ENCODE measurements at regions not wholly inside any gene's neighbourhood (a gene's known extent, or its start where the extent isn't known, plus 50 kb on each side); places are given as distances from the start of the nearest gene placed in this dataset.
"Not testable (repeated sequence)": the region's sequence is repeated elsewhere in the genome, so short reads cannot be mapped to it uniquely, and the experiment has no call there.

DNA sequence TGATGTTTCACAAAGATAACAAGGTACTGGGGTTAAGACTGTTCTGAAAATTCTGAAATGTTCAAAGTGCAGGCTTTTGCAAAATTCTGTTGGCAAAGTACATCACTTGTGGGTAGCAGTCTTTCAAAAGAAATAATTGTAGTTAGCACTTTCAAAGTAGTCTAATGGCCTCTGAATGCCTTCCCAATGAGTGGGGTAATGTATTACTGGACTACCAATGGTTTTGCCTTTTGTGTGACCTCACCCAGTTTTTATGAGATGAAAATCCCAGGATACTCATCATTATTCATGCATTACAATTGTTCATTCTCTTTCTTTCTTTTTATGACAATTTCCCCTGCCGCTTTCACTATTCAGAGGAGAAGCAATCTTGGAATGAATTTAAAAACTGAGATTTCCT is 686.1 kb downstream of the GLUD2 start:
- no peak for DNase-seq

DNA sequence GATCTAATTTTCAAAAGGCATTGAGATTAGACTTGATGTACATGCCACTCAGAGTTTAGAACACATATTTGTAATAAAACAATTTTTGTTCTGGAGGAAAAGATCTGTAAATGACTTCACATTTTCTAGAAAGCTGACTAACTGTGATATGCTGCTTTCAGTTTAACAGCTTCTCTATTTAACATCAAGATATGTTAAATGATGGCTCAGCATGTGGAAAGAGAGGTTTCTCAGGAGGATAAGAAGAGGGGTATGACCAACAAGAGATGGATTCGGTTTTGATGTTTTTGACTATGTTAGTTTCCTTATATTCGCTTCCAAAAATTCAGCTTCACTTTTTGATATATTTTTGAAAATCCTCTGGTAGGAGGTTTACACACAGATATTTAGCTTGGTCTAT is 698.7 kb downstream of the GLUD2 start:
- no peak for DNase-seq

DNA sequence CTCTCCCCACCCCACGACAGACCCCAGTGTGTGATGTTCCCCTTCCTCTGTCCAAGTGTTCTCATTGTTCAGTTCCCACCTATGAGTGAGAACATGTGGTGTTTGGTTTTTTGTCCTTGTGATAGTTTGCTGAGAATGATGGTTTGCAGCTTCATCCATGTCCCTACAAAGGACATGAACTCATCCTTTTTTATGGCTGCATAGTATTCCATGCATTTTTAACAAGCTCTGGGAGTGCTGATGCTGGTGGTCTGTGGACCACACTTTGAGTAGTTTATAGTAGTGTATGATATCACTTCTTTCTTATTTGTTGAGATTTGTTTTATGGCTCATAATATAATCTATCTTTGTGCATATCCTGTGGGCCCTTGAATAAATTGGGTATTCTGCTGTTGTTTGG is 706.2 kb downstream of the GLUD2 start:
- DNase-seq, result not testable (repeated sequence)

DNA sequence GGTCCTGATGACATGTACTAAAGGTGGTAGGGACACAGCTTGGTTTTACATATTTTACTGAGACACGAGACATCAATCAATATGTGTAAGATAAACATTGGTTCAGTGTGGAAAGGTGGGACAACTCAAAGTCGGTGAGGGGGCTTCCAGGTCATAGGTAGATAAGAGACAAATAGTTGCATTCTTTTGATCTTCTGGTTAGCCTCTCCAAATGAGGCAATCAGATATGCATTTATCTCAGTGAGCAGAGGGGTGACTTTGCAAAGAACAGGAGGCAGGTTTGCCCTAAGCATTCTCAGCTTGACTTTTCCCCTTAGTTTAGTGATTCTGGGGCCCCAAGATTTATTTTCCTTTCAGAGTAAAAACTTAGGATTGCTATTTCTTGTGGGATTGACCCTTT is 706.9 kb downstream of the GLUD2 start:
- DNase-seq, result no peak

DNA sequence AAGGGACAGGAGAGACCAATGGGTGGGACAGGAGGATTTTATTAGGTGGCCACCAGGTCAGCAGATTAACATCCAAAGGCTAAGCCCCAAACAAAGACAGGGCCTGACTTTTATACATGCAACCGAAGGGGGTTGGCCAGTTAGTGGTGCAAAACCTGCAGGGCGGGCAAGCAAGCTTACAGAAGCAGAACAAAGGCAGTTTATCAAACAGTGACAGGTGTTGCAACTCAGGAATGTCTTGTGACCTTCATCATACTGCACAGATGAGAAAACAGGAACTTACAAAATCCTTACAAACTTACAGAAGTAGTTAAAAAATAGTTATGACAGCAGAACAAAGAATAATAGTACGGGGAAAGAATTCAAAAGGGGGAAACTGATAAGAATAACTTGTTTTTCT is 708.1 kb downstream of the GLUD2 start:
- DNase-seq, result no peak

DNA sequence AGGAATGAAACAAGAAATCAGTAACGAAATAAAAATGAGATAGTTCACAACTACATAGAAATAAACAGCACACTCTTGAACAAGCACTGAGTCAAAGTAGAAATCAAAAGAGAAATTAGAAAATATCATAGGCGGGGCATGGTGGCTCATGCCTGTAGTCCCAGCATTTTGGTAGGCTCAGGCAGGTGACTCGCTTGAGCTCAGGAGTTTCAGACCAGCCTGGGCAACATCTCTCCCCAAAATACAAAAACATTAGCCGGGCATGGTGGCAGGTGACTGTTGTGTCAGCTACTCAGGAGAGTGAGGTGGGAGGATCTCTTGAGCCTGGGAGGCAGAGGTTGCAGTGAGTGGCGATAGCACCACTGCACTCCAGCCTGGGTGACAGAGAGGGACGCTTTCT is 714.4 kb downstream of the GLUD2 start:
- no peak for DNase-seq

DNA sequence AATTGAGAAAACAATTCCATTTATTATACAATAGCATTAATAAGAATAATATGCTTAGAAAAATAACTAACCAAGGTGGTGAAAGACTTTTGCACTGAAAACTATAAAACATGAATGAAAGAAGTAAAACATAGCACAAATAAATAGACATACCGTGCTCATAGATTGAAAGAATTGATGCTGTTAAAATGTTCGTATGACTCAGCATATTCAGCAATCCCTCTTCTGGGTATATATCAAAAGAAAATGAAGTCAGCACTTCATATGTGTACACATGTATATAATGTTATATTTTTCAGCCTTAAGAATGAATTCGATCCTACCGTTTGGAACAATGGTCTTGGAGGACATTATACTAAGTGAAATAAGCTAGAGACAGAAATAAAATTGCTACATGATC is 716.3 kb downstream of the GLUD2 start:
- no peak for DNase-seq

DNA sequence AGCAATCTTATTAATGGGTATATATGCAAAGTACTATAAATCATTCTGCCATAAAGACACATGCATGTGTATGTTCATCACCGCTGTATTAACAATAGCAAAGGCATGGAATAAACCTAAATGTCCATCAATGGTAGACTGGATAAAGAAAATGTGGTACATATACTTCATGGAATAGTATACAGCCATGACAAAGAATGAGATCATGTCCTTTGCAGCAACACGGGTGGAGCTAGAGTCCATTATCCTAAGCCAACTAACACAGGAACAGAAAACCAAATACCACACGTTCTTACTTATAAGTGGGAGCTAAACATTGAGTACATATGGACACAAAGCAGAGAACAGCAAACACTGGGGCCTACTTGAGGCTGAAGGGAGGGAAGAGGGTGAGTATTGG is 720.8 kb downstream of the GLUD2 start:
- DNase-seq, result not testable (repeated sequence)

DNA sequence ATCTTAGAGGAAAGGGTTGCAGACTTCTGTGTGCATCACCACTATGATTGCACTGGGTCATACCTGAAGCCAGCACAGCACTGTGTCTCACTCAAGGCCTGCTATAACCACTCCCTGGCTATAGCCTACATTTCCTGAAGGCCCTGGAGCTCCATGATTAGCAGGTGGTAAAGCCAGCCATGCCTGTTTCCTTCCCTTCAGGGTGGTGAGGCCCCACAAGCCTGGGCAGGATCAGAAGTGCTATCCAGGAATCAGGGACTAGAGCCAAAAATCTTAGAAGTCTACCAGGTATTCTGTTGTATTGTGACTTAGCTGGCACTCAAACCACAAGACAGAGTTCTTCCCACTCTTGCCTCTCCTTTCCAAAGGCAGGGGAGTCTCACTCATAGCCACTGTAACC is 734.6 kb downstream of the GLUD2 start:
- DNase-seq, result no peak

DNA sequence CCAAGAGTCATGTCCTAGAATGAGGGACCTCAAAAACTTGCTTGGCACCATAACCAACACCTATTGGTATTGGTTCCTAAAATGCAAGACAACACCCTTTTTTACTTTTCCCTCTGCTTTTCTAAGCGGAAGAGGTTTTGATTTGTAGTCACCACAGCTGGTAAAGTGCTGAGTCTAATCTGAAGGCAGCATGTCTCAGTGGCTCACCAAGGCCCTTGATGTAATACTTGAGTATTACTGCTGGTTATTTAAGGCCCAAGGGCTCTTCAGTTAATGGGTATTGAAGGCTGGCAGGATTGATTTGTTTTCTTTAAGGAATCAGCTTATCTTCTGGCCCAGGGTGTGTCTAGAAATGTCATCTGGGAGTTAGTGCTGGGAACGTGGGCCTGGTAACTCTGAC is 735.1 kb downstream of the GLUD2 start:
- DNase-seq, result no peak

DNA sequence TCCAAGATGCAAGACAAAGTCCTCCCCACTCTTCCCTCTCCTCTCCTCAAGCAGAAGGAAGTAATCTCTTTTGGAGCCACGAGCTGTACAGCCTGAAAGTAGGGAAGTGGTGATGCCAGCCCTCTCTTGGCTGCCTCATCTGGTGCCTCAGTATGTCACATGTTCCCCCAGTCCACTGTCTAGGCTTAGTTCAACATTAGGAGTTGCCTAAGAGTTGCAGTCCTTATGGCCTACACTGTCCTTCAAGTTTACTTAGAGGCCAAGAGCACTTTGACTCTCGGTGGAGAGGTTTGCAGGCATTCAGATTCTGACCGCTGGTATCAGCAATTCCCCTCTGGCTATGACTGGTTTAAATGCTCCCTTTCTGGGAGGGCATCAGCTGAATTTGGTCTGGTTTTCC is 735.6 kb downstream of the GLUD2 start:
- DNase-seq, result no peak

DNA sequence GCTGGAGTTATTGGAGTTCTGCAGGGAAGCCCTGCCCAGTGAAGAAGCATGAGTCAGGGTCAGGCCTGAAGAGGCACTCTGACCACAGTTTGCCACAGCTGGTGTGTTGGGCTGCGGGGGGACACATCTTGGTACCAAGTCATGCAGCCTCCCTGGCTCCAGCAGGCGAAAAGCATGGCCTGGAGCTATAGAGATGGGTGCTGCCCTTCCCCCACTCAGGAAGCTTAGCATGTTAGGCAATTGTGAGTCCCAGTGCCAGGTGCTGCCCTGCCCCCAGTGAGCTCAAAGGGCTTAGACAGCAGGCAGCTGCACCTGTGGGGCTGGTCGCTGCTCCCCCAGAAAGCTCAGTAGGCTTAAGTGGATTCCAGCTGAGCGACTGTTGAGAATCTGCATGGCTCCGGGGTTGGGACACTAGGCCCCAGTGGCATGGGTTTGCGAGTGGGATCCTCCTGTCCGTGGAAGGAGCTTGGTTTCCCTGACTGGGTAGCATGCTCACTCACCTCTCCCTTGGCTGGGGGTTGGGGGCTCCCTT is 755.5 kb downstream of the GLUD2 start:
- DNase-seq, result no peak

DNA sequence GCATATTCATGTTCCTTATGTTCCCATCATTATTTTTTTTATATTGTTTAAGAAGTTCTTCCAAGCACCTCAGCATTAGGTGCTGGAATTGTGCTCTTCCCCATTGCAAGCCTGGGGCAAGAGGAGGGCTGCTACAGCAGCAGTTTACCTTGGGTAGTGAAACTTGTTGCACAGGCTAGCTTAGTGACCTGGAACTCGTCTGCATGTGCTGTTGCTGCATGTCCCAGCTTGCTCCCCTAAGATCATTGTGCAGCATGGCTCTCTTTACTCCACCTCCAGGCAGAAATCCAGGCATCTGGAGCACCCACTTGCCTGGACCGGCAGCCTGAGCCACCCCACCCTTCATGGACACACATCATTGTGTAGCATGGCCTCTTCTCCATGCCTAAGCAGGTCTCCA is 776.0 kb downstream of the GLUD2 start:
- no peak for DNase-seq

DNA sequence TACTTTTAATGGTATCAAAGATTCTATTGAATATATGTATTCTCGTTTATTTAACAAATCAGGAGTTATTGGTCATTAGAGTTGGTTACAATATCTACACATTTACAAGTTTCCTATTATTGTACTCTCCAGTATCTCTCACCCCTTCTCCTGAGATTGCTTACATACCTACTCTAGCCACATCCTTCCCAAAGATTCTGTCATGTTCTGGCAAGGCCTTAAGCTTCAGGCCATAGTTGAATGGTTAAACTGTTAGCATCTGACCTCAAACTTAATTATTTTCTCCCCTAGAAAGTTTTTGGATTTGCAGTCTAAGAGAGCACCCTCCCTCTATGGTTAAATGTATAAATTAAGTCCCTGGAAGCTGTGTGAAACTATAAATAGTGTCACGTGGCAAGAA is 784.2 kb downstream of the GLUD2 start:
- no peak for DNase-seq

DNA sequence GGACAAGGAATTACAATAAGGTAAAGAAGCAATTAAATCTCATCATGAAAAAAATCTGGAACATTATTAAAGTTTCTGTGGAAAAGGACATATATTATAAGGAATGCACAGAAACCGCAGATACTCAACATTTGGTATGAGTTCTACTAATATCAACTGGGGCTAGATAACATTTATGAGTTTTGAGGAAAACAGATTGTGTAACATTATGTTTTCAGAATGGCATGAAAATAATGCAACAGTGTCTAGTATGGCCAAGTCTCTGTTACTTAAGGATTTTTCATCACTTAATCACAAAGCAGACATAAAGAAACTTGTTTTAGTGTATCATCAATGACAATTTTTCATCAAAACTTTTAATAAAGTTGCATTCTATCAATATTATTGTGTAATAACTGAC is 785.0 kb downstream of the GLUD2 start:
- no peak for DNase-seq

DNA sequence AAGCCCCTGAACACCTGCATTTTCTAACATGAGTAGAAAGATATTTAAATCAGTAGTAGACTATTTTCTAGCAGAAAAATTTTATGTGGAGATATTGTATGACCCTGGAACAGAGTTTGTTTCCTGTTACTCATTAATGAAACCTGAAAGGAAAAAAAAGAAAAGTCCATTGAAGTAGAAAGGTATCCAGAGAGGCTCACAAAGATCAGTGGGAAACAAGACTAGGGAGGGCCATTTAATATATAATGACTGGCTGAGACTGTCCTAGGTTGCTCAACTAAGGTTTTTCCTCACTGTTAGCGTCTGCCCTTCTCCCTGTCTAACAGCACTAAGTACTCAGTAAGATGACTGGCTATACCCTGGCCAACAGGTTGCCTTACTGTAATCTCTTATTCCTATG is 788.6 kb downstream of the GLUD2 start:
- no peak for DNase-seq

DNA sequence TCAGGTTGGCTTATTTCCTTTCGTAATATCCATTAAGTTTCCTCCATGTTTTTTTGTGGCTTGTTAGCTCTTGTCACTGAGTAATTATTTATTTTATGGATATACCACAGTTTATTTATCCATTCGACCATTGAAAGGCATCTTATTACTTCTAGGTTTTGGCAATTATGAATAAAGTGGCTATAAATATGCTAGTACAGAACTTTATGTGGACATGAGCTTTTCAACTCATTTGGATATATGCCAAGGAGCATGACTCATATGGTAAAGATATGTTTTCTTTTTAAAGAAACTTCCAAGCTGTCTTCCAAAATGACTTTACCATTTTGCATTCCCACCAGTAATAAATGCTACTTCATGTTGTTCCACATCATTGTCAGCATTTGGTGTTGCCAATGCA is 803.6 kb downstream of the GLUD2 start:
- DNase-seq, result no peak

DNA sequence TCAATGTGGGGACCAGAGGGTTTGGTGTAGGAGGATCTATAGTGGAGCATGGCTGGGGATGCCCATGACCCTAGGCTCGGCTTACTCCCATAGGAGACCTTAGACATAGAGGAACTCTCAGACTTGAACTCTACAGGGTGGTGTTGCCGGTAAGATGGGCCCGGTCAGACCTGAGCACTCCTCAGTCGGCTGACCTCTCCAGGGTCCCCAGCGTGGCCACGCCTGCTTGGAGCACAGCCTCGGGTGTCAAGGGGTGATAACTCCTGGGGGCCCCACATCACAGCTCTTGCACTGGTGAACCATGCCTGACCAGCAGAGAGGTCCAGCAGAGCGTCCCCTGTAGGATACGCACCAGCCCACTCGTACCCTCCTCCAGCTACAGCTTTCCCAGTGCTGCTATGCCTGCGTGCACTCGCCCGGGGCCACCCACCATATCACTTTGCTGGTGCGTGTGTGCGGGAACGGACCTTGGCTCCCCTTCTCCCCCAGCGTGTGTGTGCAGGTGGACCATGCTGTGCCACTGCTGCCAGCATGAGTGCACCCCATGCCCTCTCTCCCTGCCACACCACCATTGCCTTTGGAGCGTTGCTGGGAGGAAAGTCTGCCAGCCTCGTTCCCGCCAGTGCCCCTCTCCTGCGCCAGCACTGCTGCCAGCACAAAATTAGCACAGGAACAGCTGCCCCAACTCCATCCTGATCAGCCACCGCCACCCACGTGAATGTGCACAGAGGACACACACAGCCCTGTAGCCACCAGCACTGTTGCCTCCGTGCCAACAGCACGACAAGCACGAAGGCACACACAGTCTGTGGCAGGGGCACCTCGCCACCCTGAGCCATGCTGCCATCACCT is 806.6 kb downstream of the GLUD2 start:
- DNase-seq, result no peak

DNA sequence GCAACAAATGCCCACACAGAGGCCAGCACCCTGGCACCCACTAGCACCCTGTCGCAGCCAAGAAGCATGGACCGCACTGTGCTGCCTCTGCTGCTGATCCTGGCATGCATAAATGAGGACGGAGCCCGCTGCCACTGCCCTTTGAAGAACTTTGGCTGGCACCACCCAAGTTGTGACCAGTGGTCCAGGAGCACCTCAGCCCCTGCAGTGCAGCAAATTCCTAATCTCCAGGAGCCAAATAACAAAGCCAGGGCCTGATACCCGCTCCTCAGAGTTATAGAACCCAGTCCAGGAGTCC is 807.2 kb downstream of the GLUD2 start:
- no peak for DNase-seq

DNA sequence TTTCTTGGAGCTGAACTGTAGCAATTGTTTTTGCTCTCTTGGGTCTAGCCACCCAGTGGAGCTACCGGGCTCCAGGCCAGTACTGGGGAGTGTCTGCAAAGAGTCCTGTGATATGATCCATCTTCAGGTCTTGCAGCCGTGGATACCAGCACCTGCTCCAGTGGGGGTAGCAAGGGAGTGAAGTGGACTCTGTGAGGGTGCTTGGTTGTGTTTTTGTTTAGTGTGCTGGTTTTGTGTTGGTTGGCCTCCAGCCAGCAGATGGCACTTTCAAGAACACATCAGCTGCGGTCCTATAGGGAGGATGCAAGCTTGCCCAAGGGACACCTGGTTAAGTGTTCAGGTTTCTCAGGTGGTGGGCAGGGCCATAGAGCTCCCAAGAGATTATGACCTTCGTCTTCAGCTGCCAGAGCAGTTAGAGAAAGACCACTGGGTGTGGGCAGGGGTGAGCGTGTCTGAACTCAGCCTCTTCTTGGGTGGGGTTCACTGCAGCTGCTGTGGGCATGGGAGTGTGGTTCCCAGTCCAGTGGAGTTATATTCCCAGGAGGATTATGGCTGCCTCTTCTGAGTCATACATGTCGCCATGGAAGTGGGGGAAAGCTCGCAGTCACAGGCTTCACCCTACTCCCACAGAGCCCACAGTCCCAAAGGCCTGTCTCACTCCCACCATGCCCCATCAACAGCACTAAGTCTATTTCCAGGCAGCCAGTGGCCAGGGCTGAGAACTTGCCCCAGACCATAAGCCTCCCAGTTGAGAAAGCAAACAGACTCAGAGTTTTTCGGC is 811.6 kb downstream of the GLUD2 start:
- DNase-seq, result no peak

DNA sequence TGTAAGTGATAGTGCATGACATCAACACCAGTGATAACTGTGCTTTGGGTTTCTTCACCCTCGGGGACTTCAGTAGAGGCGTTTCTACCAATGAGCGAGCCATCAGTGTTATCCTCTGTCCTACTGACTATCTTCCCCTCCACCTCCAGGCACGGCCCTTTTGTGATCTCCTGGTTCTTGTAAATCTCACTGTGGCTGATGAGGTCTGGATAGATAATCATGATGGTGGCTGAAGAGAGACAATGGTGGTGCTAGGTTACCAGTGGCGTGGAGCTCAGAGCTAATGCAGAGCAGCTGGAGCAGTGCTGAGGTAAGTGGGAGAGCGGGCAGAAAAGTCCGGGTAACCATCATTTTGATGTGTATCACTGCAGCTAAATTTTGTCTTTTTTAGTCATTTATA is 816.6 kb downstream of the GLUD2 start:
- DNase-seq, result no peak

DNA sequence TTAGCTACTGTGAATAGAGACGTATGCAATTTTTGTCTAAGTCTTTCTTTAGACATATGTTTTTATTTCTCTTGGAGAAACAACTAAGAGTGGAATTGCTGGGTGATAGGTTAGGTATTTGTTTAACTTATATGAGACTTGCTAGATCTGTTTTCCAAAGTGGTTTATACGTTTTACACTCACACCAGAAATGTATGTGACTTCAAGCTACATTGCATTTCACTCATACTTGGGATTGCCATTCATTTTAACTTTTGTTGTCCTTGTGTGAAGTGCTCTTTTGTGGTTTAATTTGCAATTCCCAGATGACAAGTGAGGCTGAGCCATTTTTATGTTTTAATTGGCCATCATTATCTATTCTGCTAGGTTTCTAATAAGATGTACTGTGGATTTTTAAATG is 817.2 kb downstream of the GLUD2 start:
- no peak for DNase-seq

DNA sequence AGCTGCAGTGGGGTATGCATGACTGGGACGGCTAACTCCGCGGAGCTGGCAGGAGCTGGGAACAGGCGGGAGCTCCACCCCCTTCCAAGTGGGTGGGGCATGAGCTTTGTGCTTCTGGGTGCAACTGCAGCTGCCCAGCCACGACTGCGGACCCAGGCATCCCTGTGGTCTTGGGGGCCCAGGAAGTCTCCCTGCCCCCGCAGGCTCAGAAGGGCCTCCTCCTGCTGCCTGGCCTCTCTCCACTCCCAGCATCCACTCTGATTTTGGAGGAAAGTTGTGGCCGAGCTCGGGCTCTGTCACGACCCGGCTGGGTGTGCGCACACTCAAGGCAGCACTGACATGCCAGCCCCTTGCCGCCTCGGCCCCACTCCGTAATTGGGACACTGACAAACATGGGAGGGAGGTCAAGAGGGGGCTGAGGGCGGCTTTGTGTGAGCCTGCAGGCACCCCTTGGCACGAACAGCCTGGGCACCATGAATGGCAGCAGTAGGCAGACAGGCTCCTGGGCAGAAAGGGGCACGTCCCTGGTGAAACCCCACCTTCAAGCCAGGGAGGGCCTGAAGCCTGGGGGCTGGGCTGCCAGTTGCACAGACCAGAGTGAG is 822.6 kb downstream of the GLUD2 start:
- no peak for DNase-seq

DNA sequence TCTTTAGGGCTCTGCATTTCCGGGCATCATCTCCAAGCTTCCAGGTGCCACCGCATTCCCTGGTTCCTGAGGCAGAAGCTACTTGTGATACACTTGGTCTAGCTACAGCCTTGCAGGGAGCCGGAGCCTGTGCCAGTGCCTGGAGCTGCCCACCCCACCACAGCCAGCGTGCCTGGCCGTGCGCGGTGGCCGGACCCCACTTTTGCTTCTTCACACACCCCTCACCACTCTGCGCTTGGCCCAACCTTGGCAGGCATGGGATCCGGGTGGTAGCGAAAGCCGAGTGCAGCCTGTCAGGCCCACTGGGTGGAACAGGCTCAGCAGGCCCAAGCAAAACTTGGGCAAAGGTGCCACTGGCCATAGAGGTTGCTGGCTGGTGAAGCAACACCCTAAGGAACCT is 823.7 kb downstream of the GLUD2 start:
- DNase-seq, result no peak

Data from stimulated activated CD4-positive, alpha-beta T cell treated with anti-CD3 and anti-CD28 coated beads, Interleukin-12 subunit alpha, Interleukin-12 subunit beta, amount 100 ng/mL, for 4 hours (primary cell).